Neural crest cell (in vitro differentiated cells): ENCODE measurements at regions not wholly inside any gene's neighbourhood (a gene's known extent, or its start where the extent isn't known, plus 50 kb on each side); places are given as distances from the start of the nearest gene placed in this dataset.

ENCODE experiments used
- DNase-seq: peaks from one replicate; pipeline ENCODE4 v3.0.0; 2021; ENCODE audit warnings: low read depth, mixed read lengths, low spot score
- H3K27ac Mint-ChIP-seq: one replicate; pipeline ENCODE4 v1.8.0; 2021; ENCODE audit warnings: mild to moderate bottlenecking, mixed read lengths; ENCODE audit not compliant: unreplicated experiment
- H3K27me3 Mint-ChIP-seq: 2 replicates; pipeline ENCODE4 v1.8.0; 2021; ENCODE audit warnings: low read depth, mild to moderate bottlenecking, mixed read lengths
- H3K36me3 Mint-ChIP-seq: 2 replicates; pipeline ENCODE4 v1.8.0; 2021; ENCODE audit warnings: low read depth, mild to moderate bottlenecking, mixed read lengths
- H3K4me1 Mint-ChIP-seq: 2 replicates; pipeline ENCODE4 v1.8.0; 2021; ENCODE audit warnings: mixed read lengths
- H3K4me3 Mint-ChIP-seq: one replicate; pipeline ENCODE4 v1.8.0; 2021; ENCODE audit warnings: mild to moderate bottlenecking, mixed read lengths
- H3K9me3 Mint-ChIP-seq: 2 replicates; pipeline ENCODE4 v1.8.0; 2021; ENCODE audit warnings: mixed read lengths
- CTCF ChIP-seq: fragments of 200-600 bp; sonication (generic); conservative IDR thresholded peaks from 2 replicates; pipeline ENCODE4 v1.5.0; 2021; ENCODE audit warnings: antibody characterized with exemption, mild to moderate bottlenecking

DNA sequence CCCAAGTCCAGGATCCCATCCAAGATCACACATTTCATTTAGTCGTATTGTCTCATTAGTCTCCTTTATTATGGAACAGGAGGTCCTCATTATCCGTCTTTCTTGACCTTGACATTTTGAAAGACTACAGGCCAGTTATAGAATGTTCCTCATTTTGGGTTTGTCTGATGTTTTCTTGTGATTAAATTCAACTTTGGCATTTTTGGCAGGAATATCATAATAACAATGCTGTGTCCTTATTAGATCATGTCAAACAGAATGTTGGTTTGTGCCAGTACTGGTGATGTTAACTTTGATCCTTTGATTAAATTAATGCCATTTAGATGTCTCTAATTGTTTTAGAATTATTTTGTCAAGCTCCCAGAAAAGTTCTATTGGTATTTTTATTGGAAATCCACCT, 106.5 kb upstream of the FRY start:
- Mint-ChIP-seq H3K4me1 (peaks cover 8% of the 10 kb centered on the region), H3K27ac (no peak overlapping the region), H3K4me3 (no peak overlapping the region), H3K36me3 (no peaks in the 10 kb centered on the region), H3K27me3 (no peaks in the 10 kb centered on the region), H3K9me3 (no peaks in the 10 kb centered on the region)
- TF ChIP-seq CTCF = no peak
- no peak for DNase-seq

DNA sequence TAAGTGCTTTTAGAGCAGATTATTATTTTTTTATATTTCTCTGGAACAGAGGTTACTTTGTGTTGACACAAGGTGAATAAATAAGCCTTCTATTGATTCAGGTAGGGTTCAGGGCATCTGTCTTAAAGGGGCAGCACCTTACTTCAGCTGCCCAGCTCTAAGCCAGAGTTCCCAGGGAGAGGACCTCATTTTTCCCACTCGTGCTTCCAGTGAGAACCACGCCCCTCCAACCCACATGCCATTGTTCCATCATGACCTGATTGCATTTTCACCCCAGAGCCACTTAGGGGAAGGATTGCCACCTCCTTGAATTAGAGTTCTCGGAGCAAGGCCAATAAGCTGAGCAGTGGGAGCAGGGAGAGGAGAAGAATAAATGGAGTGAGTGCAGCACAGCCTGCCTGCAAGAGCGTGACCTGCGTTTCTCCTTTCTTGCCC, 104.3 kb upstream of the FRY start:
- no peaks in the 10 kb centered on the region for H3K9me3 Mint-ChIP-seq
- TF ChIP-seq CTCF = no peak
- no peak for DNase-seq
- peaks cover 8% of the 10 kb centered on the region for H3K4me1 Mint-ChIP-seq
- no peak overlapping the region for H3K4me3 Mint-ChIP-seq
- H3K27me3 Mint-ChIP-seq = no peaks in the 10 kb centered on the region
- no peak overlapping the region for H3K27ac Mint-ChIP-seq
- H3K36me3 Mint-ChIP-seq = no peaks in the 10 kb centered on the region

- no peak overlapping the region for H3K4me3 Mint-ChIP-seq
- peaks cover 8% of the 10 kb centered on the region for H3K4me1 Mint-ChIP-seq
- no peaks in the 10 kb centered on the region for H3K9me3 Mint-ChIP-seq
- no peak for DNase-seq
- no peaks in the 10 kb centered on the region for H3K36me3 Mint-ChIP-seq
- H3K27me3 Mint-ChIP-seq = no peaks in the 10 kb centered on the region
- no peak overlapping the region for H3K27ac Mint-ChIP-seq
- no peak for TF ChIP-seq CTCF
Observed at GRCh38 chr13:31929031-31929770, 102.4 kb upstream of the FRY start.

DNA sequence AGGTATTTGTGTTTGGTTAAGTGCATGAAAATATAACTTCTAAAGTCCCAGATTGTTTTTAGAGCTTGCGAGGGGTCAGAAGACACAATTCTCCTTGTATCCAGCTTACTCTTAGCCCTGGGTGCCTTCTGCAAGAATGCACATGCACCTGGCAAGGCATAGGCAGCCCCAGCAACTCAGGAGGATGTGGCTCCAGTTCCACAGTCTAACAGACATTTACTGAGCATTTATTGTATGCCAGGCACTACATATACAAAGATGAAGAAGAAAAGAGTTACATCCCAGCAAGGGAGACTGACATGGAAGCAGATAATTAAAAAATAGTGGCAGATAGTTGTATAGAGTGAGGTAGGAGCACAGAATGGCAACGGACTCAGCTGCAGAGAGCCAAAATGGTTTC, 101.1 kb upstream of the FRY start:
- H3K27me3 Mint-ChIP-seq = no peaks in the 10 kb centered on the region
- no peak for DNase-seq
- peaks cover 8% of the 10 kb centered on the region for H3K4me1 Mint-ChIP-seq
- H3K4me3 Mint-ChIP-seq = no peak overlapping the region
- no peaks in the 10 kb centered on the region for H3K36me3 Mint-ChIP-seq
- H3K27ac Mint-ChIP-seq = no peak overlapping the region
- TF ChIP-seq CTCF = no peak
- H3K9me3 Mint-ChIP-seq = no peaks in the 10 kb centered on the region

GRCh38 chr13:31930901-31931522, 100.6 kb upstream of the FRY start:
- H3K27me3 Mint-ChIP-seq = no peaks in the 10 kb centered on the region
- no peak for DNase-seq
- no peaks in the 10 kb centered on the region for H3K9me3 Mint-ChIP-seq
- H3K27ac Mint-ChIP-seq = no peak overlapping the region
- no peak for TF ChIP-seq CTCF
- peaks cover 8% of the 10 kb centered on the region for H3K4me1 Mint-ChIP-seq
- no peaks in the 10 kb centered on the region for H3K36me3 Mint-ChIP-seq
- H3K4me3 Mint-ChIP-seq = no peak overlapping the region
